ENCODE measurements at regions not wholly inside any gene's neighbourhood (a gene's known extent, or its start where the extent isn't known, plus 50 kb on each side); places are given as distances from the start of the nearest gene placed in this dataset.

DNA sequence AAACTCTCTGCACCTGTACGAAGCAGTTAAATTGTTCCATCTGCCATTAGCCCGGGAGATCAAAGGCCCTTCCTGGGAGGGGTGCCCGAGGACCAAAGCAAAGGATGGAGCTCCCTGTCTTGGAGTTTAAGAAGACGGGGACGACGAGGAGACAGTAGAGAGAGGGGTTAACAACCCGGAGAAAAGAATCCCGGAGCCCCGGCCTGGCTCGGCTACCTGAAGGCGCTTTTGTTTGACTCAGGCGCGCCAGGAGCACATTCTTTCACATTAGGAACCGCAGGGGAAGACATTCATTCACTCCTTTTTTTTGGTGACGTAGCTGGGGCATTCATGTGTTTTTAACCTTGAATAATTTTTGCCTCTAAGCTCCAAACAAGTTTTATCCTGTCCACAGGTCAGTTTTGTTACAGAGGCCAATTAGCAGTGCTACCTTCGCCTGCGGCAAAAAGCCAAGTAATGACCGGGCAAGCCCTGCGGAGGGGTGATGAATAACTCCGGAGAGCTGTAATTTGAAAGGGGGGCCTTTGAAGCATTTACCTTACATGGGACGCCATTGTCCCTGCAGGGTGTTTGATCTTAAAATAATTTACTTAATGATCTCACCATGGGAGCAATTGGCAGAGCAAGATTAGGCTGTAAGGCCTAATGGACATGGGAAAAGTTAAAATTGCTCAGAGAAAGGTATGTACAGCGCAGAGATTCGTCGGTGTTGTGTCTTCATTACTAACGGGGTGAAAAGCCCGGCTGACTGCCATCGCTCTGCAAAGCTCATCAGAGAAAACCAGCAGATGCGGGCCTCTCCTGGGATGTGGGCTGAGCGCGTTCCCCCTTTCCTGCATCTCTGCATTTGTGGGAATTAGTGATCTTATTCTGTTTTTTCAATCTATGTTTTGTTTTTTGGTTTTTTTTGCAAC is 258.0 kb upstream of the SP4 start:
- TF ChIP-seq, protein P1, sequence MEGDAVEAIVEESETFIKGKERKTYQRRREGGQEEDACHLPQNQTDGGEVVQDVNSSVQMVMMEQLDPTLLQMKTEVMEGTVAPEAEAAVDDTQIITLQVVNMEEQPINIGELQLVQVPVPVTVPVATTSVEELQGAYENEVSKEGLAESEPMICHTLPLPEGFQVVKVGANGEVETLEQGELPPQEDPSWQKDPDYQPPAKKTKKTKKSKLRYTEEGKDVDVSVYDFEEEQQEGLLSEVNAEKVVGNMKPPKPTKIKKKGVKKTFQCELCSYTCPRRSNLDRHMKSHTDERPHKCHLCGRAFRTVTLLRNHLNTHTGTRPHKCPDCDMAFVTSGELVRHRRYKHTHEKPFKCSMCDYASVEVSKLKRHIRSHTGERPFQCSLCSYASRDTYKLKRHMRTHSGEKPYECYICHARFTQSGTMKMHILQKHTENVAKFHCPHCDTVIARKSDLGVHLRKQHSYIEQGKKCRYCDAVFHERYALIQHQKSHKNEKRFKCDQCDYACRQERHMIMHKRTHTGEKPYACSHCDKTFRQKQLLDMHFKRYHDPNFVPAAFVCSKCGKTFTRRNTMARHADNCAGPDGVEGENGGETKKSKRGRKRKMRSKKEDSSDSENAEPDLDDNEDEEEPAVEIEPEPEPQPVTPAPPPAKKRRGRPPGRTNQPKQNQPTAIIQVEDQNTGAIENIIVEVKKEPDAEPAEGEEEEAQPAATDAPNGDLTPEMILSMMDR (IDR thresholded peaks at IDR 0.05), result no peak
- TF ChIP-seq POLR2AphosphoS5 (IDR thresholded peaks at IDR 0.05), result no peak
- no peak for TF ChIP-seq POLR2A (IDR thresholded peaks at IDR 0.05)
